ENCODE measurements at regions not wholly inside any gene's neighbourhood (a gene's known extent, or its start where the extent isn't known, plus 50 kb on each side); places are given as distances from the start of the nearest gene placed in this dataset.

DNA sequence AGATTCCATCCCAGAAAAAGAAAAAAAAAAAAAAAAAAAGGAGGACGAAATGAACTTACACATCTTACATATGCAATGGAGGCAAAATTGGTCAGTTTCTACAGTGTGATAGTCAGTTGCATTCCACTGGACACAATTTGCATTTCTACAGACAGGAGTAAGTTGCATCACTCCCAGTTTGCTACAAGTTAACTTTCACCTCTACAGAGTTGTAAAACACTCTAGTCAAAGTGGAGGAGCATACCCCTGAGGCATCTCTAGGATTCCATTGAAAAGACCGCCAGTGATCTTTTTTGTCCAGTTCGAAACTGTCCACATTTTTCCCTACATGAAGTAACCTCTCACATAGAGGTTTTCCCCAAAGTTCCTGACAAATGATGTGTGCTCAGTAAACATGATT lies 202.8 kb downstream of the VAPA start:
- WGBS (ENCODE audit: extremely low coverage, insufficient read length, low lambda C conversion rate), result no CpG with 5 or more reads among the region's 3 CpGs
- H3K18ac ChIP-seq (ENCODE audit: insufficient read length, low read depth, low read length), result no peak overlapping the region
- no peak overlapping the region for H3K56ac ChIP-seq (ENCODE audit: insufficient read length, low read depth, low read length)
- H2AFZ ChIP-seq (ENCODE audit: low read length), result no peak overlapping the region
- no peak overlapping the region for H2BK120ac ChIP-seq (ENCODE audit: low read depth, low read length, poor library complexity, severe bottlenecking)
- H3K14ac ChIP-seq (ENCODE audit: insufficient read depth, low read length), result no peak overlapping the region
- no peak overlapping the region for H2BK5ac ChIP-seq (ENCODE audit: insufficient read length, low read length)
- no peak overlapping the region for H3K4ac ChIP-seq (ENCODE audit: low read depth, low read length)
- no peak overlapping the region for H3K23ac ChIP-seq (ENCODE audit: insufficient read length, low read depth, low read length)
- peaks cover 33 to 39% of the 10 kb centered on the region in 2 experiments for H3K4me1 Mint-ChIP-seq
- H4K91ac ChIP-seq (ENCODE audit: insufficient read length, low read depth, low read length), result no peak overlapping the region
- no peak overlapping the region for H3K27ac ChIP-seq (ENCODE audit: insufficient read length, low read depth, low read length)
- no peaks in the 10 kb centered on the region for H3K79me2 ChIP-seq (ENCODE audit: insufficient read depth, low read length)
- TF ChIP-seq, protein P1, sequence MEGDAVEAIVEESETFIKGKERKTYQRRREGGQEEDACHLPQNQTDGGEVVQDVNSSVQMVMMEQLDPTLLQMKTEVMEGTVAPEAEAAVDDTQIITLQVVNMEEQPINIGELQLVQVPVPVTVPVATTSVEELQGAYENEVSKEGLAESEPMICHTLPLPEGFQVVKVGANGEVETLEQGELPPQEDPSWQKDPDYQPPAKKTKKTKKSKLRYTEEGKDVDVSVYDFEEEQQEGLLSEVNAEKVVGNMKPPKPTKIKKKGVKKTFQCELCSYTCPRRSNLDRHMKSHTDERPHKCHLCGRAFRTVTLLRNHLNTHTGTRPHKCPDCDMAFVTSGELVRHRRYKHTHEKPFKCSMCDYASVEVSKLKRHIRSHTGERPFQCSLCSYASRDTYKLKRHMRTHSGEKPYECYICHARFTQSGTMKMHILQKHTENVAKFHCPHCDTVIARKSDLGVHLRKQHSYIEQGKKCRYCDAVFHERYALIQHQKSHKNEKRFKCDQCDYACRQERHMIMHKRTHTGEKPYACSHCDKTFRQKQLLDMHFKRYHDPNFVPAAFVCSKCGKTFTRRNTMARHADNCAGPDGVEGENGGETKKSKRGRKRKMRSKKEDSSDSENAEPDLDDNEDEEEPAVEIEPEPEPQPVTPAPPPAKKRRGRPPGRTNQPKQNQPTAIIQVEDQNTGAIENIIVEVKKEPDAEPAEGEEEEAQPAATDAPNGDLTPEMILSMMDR (conservative IDR thresholded peaks at IDR 0.05), result no peak
- H3K9ac ChIP-seq (ENCODE audit: extremely low read depth, insufficient read length, low read length), result no peak overlapping the region
- peaks cover 0 to 4% (median 2%) of the 10 kb centered on the region in 3 experiments; a peak in 3 of 7 replicates for H3K36me3 Mint-ChIP-seq (ENCODE audit: insufficient read depth in 1 of 3, low read depth in 3 of 3)
- H2BK20ac ChIP-seq (ENCODE audit: low read depth, low read length, poor library complexity, severe bottlenecking), result no peak overlapping the region
- DNase-seq, result no peak
- H4K5ac ChIP-seq (ENCODE audit: insufficient read length, low read depth, low read length), result no peak overlapping the region
- peaks cover 10 to 15% of the 10 kb centered on the region in 2 experiments; a peak in 4 of 5 replicates for H3K9me3 Mint-ChIP-seq
- H2AK5ac ChIP-seq (ENCODE audit: insufficient read length, low read length), result no peak overlapping the region
- no peaks in the 10 kb centered on the region for H3K23me2 ChIP-seq (ENCODE audit: insufficient read length, low read depth, low read length, poor library complexity, severe bottlenecking)
- no peak overlapping the region for H3K27ac Mint-ChIP-seq
- no peaks in the 10 kb centered on the region for H3K27me3 Mint-ChIP-seq (ENCODE audit: low read depth)
- no peak overlapping the region for H2BK12ac ChIP-seq (ENCODE audit: insufficient read length, low read depth, low read length)
- no peaks in the 10 kb centered on the region for H3K4me1 ChIP-seq (ENCODE audit: insufficient read depth, low read length)
- H3K4me3 Mint-ChIP-seq, result no peak overlapping the region
- H3K9me3 ChIP-seq (ENCODE audit: control insufficient read depth, low read depth, low read length), result no peaks in the 10 kb centered on the region
- no peak overlapping the region for H2BK15ac ChIP-seq (ENCODE audit: low read depth, low read length)
- H3T11ph ChIP-seq (ENCODE audit: low read length), result no peak overlapping the region
- no peak overlapping the region for H3K4me2 ChIP-seq (ENCODE audit: insufficient read depth, insufficient read length, low read length)
- no peaks in the 10 kb centered on the region for H3K79me1 ChIP-seq (ENCODE audit: insufficient read depth, low read depth, low read length, poor library complexity, severe bottlenecking)
- H4K8ac ChIP-seq (replicated peaks; ENCODE audit: insufficient read length, low read depth, low read length), result no peak overlapping the region
- H4K20me1 ChIP-seq (ENCODE audit: control insufficient read depth, insufficient read depth, insufficient read length), result no peaks in the 10 kb centered on the region
- no peaks in the 10 kb centered on the region for H3K27me3 ChIP-seq (ENCODE audit: insufficient read depth, low read length)

Data from H9 (cell line).